Ectodermal cell (in vitro differentiated cells): ENCODE measurements at regions not wholly inside any gene's neighbourhood (a gene's known extent, or its start where the extent isn't known, plus 50 kb on each side); places are given as distances from the start of the nearest gene placed in this dataset.
"Not testable (repeated sequence)": the region's sequence is repeated elsewhere in the genome, so short reads cannot be mapped to it uniquely, and the experiment has no call there.

Experiments used
- H3K27ac ChIP-seq: 2 replicates; pipeline ENCODE4 v1.7.0; 2013; ENCODE audit warnings: mild to moderate bottlenecking, low read depth, low read length; ENCODE audit not compliant: insufficient read depth, poor library complexity, severe bottlenecking
- H3K27me3 ChIP-seq: 2 replicates; pipeline ENCODE4 v1.7.0; 2013; ENCODE audit warnings: mild to moderate bottlenecking, low read length; ENCODE audit not compliant: insufficient read depth, control insufficient read depth, poor library complexity, severe bottlenecking
- H3K36me3 ChIP-seq: one replicate; pipeline ENCODE4 v1.7.0; 2013; ENCODE audit warnings: low read length; ENCODE audit not compliant: control insufficient read depth, insufficient read depth
- H3K4me1 ChIP-seq: one replicate; pipeline ENCODE4 v1.7.0; 2013; ENCODE audit warnings: low read length; ENCODE audit not compliant: control insufficient read depth, insufficient read depth
- H3K4me3 ChIP-seq: 2 replicates; pipeline ENCODE4 v1.7.0; 2013; ENCODE audit warnings: low read depth, low read length, control low read depth; ENCODE audit not compliant: insufficient read depth
- H3K9me3 ChIP-seq: 2 replicates; pipeline ENCODE4 v1.7.0; 2013; ENCODE audit warnings: mild to moderate bottlenecking, low read length, moderate library complexity; ENCODE audit not compliant: control insufficient read depth
- WGBS, 2 experiments: methylation state at CpG; one replicate each; pipeline ENCODE4 v1.1.7; 2013; ENCODE audit warnings: missing lambda C conversion rate in 2 of 2; 5-methylcytosine and 5-hydroxymethylcytosine counted together

- WGBS, 2 experiments: no CpG with 5 or more reads among the region's 5 CpGs
- not testable (repeated sequence) for H3K36me3 ChIP-seq, H3K27me3 ChIP-seq, H3K4me3 ChIP-seq, H3K9me3 ChIP-seq, H3K27ac ChIP-seq, H3K4me1 ChIP-seq
Measured at GRCh38 chr16:18263046-18263445, 73.5 kb downstream of the NPIPA8 start.

GRCh38 chr16:18261848-18262247, 74.7 kb downstream of the NPIPA8 start:
- H3K9me3 ChIP-seq, H3K4me1 ChIP-seq, H3K27me3 ChIP-seq, H3K27ac ChIP-seq, H3K36me3 ChIP-seq, H3K4me3 ChIP-seq: not testable (repeated sequence)
- WGBS, 2 experiments: no CpG with 5 or more reads among the region's 2 CpGs

GRCh38 chr16:18259496-18260176, 76.9 kb downstream of the NPIPA8 start:
- H3K9me3 ChIP-seq, H3K36me3 ChIP-seq, H3K27me3 ChIP-seq, H3K4me3 ChIP-seq, H3K4me1 ChIP-seq, H3K27ac ChIP-seq: not testable (repeated sequence)
- WGBS, 2 experiments: no CpG with 5 or more reads among the region's 10 CpGs

- H3K27ac ChIP-seq, H3K27me3 ChIP-seq, H3K4me3 ChIP-seq, H3K36me3 ChIP-seq, H3K4me1 ChIP-seq, H3K9me3 ChIP-seq: not testable (repeated sequence)
- WGBS, 2 experiments: no CpG with 5 or more reads among the region's 5 CpGs
Measured at GRCh38 chr16:18252943-18253342, 83.6 kb downstream of the NPIPA8 start.

GRCh38 chr16:18230505-18230904, 106.0 kb downstream of the NPIPA8 start:
- H3K4me3 ChIP-seq, H3K27ac ChIP-seq, H3K9me3 ChIP-seq, H3K4me1 ChIP-seq, H3K36me3 ChIP-seq, H3K27me3 ChIP-seq: not testable (repeated sequence)
- 16% methylated on average over 5 of the region's 13 CpGs; no CpG with 5 or more reads in 1 of the 2 experiments for WGBS, 2 experiments

GRCh38 chr16:18222054-18223009, 114.2 kb downstream of the NPIPA8 start:
- not testable (repeated sequence) for H3K27me3 ChIP-seq, H3K9me3 ChIP-seq, H3K36me3 ChIP-seq, H3K4me3 ChIP-seq, H3K27ac ChIP-seq, H3K4me1 ChIP-seq
- 75 to 95% methylated on average over 4 to 6 of the region's 24 CpGs for WGBS, 2 experiments

- H3K9me3 ChIP-seq, H3K4me3 ChIP-seq, H3K27me3 ChIP-seq, H3K27ac ChIP-seq, H3K4me1 ChIP-seq, H3K36me3 ChIP-seq: not testable (repeated sequence)
- 73% methylated on average over 3 of the region's 9 CpGs; no CpG with 5 or more reads in 1 of the 2 experiments for WGBS, 2 experiments
Measured at GRCh38 chr16:18217741-18218140, 118.8 kb downstream of the NPIPA8 start.

GRCh38 chr16:18216814-18217213, 119.7 kb downstream of the NPIPA8 start:
- H3K27ac ChIP-seq, H3K27me3 ChIP-seq, H3K36me3 ChIP-seq, H3K9me3 ChIP-seq, H3K4me1 ChIP-seq, H3K4me3 ChIP-seq: not testable (repeated sequence)
- WGBS, 2 experiments: 66 to 77% methylated on average over 6 to 8 of the region's 9 CpGs

GRCh38 chr16:18213810-18214209, 122.7 kb downstream of the NPIPA8 start:
- H3K36me3 ChIP-seq, H3K27ac ChIP-seq, H3K4me1 ChIP-seq, H3K27me3 ChIP-seq, H3K4me3 ChIP-seq, H3K9me3 ChIP-seq: not testable (repeated sequence)
- 79 to 87% methylated on average over 4 of the region's 4 CpGs for WGBS, 2 experiments

- H3K27me3 ChIP-seq, H3K9me3 ChIP-seq, H3K36me3 ChIP-seq, H3K4me3 ChIP-seq, H3K27ac ChIP-seq, H3K4me1 ChIP-seq: not testable (repeated sequence)
- WGBS, 2 experiments: 85 to 87% methylated on average over 2 of the region's 4 CpGs
Measured at GRCh38 chr16:18211505-18211904, 125.0 kb downstream of the NPIPA8 start.
